GM18873 (cell line): ENCODE measurements at regions not wholly inside any gene's neighbourhood (a gene's known extent, or its start where the extent isn't known, plus 50 kb on each side); places are given as distances from the start of the nearest gene placed in this dataset.

Source experiments
- ATAC-seq: cut with Tn5 transposase; IDR thresholded peaks from one replicate; pipeline ENCODE4 v1.9.1; 2021; ENCODE audit warnings: mild to moderate bottlenecking, moderate library complexity, moderate number of reproducible peaks; ENCODE audit not compliant: unreplicated experiment, low FRiP score

GRCh38 chr1:56171670-56172069, 407.7 kb downstream of the PLPP3 start:
- ATAC-seq: no peak

- no peak for ATAC-seq
Measured at GRCh38 chr1:56170784-56171320, 408.5 kb downstream of the PLPP3 start.

- no peak for ATAC-seq
Measured at GRCh38 chr1:56169856-56170255, 409.5 kb downstream of the PLPP3 start.

- no peak for ATAC-seq
Measured at GRCh38 chr1:56168176-56168575, 411.2 kb downstream of the PLPP3 start.

GRCh38 chr1:56167596-56167995, 411.8 kb downstream of the PLPP3 start:
- no peak for ATAC-seq

GRCh38 chr1:56160773-56161315, 418.5 kb downstream of the PLPP3 start:
- ATAC-seq: no peak

GRCh38 chr1:56156971-56157876, 422.1 kb downstream of the PLPP3 start:
- no peak for ATAC-seq

- no peak for ATAC-seq
Measured at GRCh38 chr1:56153276-56153675, 426.1 kb downstream of the PLPP3 start.

GRCh38 chr1:56152635-56153034, 426.7 kb downstream of the PLPP3 start:
- no peak for ATAC-seq

GRCh38 chr1:56151402-56151801, 428.0 kb downstream of the PLPP3 start:
- no peak for ATAC-seq

GRCh38 chr1:56150441-56151215, 428.7 kb downstream of the PLPP3 start:
- no peak for ATAC-seq

- ATAC-seq: no peak
Measured at GRCh38 chr1:56149761-56150160, 429.6 kb downstream of the PLPP3 start.

GRCh38 chr1:56148326-56149193, 430.8 kb downstream of the PLPP3 start:
- ATAC-seq: no peak

- ATAC-seq: no peak
Measured at GRCh38 chr1:56147459-56147858, 431.9 kb downstream of the PLPP3 start.

GRCh38 chr1:56147034-56147433, 432.3 kb downstream of the PLPP3 start:
- no peak for ATAC-seq

GRCh38 chr1:56146449-56146848, 432.9 kb downstream of the PLPP3 start:
- no peak for ATAC-seq

GRCh38 chr1:56145581-56145980, 433.8 kb downstream of the PLPP3 start:
- no peak for ATAC-seq

GRCh38 chr1:56142301-56142700, 437.1 kb downstream of the PLPP3 start:
- ATAC-seq: no peak

GRCh38 chr1:56139836-56140235, 439.5 kb downstream of the PLPP3 start:
- no peak for ATAC-seq
